ENCODE measurements at regions not wholly inside any gene's neighbourhood (a gene's known extent, or its start where the extent isn't known, plus 50 kb on each side); places are given as distances from the start of the nearest gene placed in this dataset.

DNA sequence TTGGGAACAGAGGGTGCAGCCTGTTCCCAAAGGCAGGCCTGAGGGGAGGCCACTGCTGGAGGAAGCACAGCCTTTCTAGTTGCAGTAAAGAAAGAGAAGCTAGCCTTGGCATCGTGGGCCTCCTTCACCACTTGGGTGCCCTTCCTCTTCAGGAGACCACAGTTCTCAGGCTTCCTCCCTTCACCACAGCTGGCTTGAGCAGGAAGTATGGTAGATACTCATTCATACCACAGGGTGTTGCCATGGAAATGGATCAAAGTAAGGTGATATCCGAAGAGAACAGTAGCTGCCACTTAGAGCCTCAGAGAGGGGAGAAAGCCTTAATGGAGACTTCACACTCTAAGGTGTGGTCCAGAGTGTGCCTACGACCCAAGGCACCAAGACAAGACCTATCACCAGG lies 120.4 kb upstream of the RIPOR2 start:
- no peaks in the 10 kb centered on the region for H3K36me3 ChIP-seq (ENCODE audit: insufficient read depth, low read length)

DNA sequence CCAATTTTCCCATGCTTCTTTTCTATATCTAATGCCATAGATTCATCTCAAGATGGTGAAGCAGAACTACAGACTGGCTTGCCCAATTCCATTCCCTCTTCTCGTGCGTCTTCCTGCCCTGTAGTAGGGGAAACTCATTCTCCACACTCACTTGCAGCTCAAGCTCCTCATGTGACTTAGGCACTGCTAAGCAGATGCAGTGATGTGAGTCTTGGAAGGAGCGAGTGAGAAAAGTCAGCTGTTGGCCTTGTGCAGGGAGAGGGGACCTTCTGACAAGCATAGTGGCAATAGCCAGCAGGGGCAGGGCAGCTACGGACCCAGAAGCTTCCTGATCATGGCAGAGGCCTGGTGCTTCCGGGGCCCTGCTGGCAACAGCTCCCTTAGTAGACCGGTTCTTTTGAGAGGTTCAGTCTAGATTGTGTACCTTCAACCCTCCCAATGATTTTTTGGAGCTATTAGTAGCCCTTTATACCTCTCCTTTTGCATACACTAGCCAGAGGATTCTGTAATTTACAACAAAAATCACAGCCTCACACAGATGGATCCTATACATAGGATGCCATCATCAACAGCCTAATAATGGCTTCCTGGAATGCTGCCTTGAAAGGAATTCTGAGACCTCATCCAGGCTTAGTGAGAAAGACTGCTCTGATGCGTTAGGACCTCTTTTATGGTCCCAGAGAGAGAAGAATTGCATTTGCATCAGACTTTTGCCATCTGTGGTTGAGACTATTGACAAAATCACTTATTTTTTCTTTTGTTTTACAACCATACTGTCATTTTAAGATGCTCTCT lies 121.5 kb upstream of the RIPOR2 start:
- Histone ChIP-seq H3K9ac (ENCODE audit: low read depth, low read length) (no peak overlapping the region), H3K36me3 (ENCODE audit: insufficient read depth, low read length) (no peaks in the 10 kb centered on the region), H3K4me1 (ENCODE audit: insufficient read depth, low read length) (peaks cover 14% of the 10 kb centered on the region), H3K9me3 (ENCODE audit: control insufficient read depth, insufficient read depth, low read length) (peaks cover 8% of the 10 kb centered on the region; the same call in 1 of the 2 replicates)

More for the DNA sequence above, 120.4 kb upstream of the RIPOR2 start:
- Histone ChIP-seq H3K9me3 (ENCODE audit: control insufficient read depth, insufficient read depth, low read length) (peaks cover 8% of the 10 kb centered on the region; the same call in 1 of the 2 replicates), H3K4me1 (ENCODE audit: insufficient read depth, low read length) (peaks cover 2% of the 10 kb centered on the region; the same call in 1 of the 2 replicates), H3K9ac (ENCODE audit: low read depth, low read length) (no peak overlapping the region)

DNA sequence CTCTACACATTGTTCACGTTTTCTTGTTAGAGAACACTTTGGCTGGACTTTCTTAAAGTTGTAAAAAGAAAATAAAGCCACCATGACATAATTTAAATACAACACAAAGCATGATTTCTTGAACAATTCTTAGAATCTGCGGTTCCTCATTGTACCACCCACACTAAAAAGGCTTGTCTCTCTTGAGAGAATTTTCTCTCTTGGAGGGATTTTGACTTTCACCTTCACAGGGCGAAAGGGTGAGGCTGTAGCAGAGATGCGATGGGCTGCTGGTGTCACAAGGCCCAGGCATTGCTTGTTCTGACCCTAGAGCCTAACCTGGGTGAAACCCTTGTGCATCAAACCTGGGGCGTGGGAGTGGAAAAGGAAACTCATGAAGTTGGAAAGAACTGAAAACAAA lies 122.7 kb upstream of the RIPOR2 start:
- H3K4me1 ChIP-seq (ENCODE audit: insufficient read depth, low read length) = peaks cover 17% of the 10 kb centered on the region
- H3K9ac ChIP-seq (ENCODE audit: low read depth, low read length) = no peak overlapping the region
- peaks cover 8% of the 10 kb centered on the region; the same call in 1 of the 2 replicates for H3K9me3 ChIP-seq (ENCODE audit: control insufficient read depth, insufficient read depth, low read length)
- H3K36me3 ChIP-seq (ENCODE audit: insufficient read depth, low read length) = no peaks in the 10 kb centered on the region

DNA sequence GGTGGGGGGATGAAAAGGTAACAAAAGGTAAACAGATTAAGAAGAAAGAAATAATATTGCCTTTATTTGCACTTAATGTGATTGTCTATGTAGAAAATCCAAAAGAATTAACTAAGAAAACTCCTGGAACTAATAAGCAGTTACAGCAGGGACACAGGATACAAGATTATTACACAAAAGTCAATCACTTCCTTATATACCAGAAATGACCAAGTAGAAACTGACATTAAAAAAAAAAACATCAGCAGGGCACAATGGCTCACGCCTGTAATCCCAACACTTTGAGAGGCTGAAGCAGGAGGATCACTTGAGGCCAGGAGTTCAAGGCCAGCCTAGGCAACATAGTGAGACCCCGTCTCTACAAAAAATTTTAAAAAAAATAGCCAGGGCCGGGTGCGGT lies 123.2 kb upstream of the RIPOR2 start:
- Histone ChIP-seq H3K4me1 (ENCODE audit: insufficient read depth, low read length) (peaks cover 17% of the 10 kb centered on the region), H3K9ac (ENCODE audit: low read depth, low read length) (no peak overlapping the region), H3K9me3 (ENCODE audit: control insufficient read depth, insufficient read depth, low read length) (peaks cover 8% of the 10 kb centered on the region; the same call in 1 of the 2 replicates), H3K36me3 (ENCODE audit: insufficient read depth, low read length) (no peaks in the 10 kb centered on the region)

DNA sequence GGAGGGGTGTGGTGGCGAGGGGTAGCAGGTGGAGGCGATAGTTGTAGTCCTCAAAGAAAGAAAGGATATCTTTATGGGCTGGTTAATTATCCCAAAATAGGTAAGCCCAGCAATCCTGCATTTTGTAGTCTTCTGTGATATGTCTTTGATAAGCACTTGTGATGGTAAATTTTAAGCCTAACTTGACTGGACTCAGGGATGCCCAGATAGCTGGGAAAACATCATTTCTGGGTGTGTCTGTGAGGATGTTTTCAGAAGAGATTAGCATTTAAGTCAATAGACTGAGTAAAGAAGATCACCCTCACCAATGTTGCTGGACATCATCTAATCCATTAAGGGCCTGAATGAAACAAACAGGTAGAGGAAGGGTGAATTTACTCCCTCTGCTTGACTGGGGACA lies 124.8 kb upstream of the RIPOR2 start:
- Histone ChIP-seq H3K36me3 (ENCODE audit: insufficient read depth, low read length) (no peaks in the 10 kb centered on the region), H3K9ac (ENCODE audit: low read depth, low read length) (no peak overlapping the region), H3K4me1 (ENCODE audit: insufficient read depth, low read length) (peaks cover 17% of the 10 kb centered on the region), H3K9me3 (ENCODE audit: control insufficient read depth, insufficient read depth, low read length) (peaks cover 5% of the 10 kb centered on the region; the same call in 1 of the 2 replicates)

DNA sequence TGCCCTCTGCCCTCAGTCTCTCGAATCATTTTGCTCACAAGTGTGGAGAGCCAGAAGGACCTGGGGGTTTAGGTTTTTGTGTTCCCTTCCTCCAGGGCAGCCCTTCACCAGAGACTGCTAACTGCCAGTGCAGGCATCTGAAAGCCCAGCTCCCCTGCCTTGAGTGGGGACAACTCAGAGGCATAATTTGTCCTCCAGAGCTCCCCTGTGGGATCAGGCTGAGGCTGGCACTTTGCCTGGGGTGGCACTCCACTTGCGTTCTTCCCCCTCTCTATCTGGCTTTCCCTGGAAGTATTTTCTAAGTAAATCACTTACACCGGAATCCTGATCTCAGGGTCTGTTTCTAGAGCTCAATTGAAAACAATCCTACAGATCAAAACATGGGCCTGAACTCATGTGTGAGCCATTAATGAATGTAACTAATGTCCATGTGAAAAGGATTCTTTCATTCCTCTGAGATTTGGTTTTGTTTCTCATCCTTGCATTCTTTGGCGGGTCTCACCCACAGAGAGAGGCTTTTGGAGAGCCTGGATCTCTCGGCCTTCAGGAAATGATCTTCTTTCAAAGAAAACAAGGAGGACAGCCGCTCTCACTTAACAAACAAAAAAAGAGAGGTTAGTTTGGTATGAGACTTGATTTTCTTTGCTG lies 125.7 kb upstream of the RIPOR2 start:
- Histone ChIP-seq H3K9ac (ENCODE audit: low read depth, low read length) (no peak overlapping the region), H3K36me3 (ENCODE audit: insufficient read depth, low read length) (no peaks in the 10 kb centered on the region), H3K4me1 (ENCODE audit: insufficient read depth, low read length) (peaks cover 17% of the 10 kb centered on the region), H3K9me3 (ENCODE audit: control insufficient read depth, insufficient read depth, low read length) (peaks cover 5% of the 10 kb centered on the region; the same call in 1 of the 2 replicates)

DNA sequence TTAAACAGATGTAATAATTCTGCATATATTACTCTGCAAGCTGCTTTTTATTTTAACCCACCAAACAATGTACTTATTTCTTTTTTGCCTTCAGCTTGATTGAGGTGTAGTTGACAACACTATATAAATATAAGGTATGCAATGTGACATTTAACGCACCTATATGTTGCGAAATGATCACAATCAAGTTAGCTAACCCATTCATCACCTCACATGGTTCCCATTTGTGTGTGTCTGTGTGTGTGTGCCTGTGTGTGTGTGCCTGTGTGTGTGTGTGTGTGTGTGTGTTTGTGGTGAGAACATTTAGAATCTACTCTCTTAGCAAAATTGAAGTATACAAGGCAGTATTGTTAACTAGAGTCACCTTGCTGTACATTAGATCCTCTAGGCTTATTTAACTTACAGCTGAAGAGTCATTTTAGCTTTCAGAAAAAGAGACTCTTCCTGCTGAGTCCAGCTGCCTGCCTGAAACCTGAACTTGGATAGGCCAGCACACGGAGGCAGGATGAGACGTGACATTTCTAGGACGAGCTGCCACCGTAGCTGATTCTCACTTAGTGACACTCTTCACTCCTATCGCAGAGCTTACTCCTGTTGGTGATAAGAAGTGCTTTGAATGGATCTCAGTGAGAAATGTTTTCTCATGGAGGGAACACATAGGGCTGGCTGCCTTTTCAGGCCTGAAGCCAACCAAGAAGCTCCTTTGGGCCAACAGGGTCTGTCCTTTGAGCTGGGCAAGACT lies 126.5 kb upstream of the RIPOR2 start:
- H3K4me1 ChIP-seq (ENCODE audit: insufficient read depth, low read length) = peaks cover 17% of the 10 kb centered on the region
- no peaks in the 10 kb centered on the region for H3K36me3 ChIP-seq (ENCODE audit: insufficient read depth, low read length)
- no peak overlapping the region for H3K9ac ChIP-seq (ENCODE audit: low read depth, low read length)
- H3K9me3 ChIP-seq (ENCODE audit: control insufficient read depth, insufficient read depth, low read length) = peaks cover 5% of the 10 kb centered on the region; the same call in 1 of the 2 replicates

DNA sequence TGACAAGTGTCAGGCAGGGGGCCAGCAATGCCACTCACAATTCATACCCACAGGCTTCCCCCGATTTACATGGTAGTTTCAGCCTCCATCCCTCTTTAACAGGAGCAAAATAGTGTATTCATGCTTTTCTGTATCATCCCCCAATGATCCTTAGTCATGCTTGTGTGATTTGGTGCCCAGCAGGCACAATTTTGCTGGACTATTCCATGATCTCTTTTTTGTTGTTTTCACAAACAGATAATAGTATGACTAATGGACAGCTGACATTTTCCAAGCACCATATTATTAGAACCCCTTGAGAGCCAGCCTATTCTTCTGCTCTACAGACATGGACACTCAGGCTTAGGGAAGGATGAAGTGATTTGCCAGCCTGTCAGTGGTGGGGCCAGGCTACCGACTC lies 128.2 kb upstream of the RIPOR2 start:
- peaks cover 5% of the 10 kb centered on the region; the same call in 1 of the 2 replicates for H3K9me3 ChIP-seq (ENCODE audit: control insufficient read depth, insufficient read depth, low read length)
- peaks cover 17% of the 10 kb centered on the region for H3K4me1 ChIP-seq (ENCODE audit: insufficient read depth, low read length)
- H3K9ac ChIP-seq (ENCODE audit: low read depth, low read length) = no peak overlapping the region
- H3K36me3 ChIP-seq (ENCODE audit: insufficient read depth, low read length) = no peaks in the 10 kb centered on the region

DNA sequence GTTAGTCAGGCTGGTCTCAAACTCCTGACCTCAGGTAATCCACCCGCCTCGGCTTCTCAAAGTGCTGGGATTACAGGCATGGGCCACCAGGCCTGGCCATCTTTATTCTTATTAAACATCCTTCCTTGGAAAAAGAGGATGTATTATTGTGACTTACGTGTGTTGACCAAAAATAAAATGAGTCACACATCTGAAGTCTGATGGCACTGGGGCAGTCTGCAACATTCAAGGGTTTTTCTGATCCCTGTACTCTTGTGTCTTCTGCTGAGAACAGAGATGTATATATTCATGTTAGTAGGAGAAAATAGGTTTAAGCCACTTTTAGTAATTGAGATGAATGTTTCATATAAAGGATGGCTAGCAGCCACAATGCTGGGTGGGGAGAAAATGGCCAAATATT lies 129.9 kb upstream of the RIPOR2 start:
- Histone ChIP-seq H3K9ac (ENCODE audit: low read depth, low read length) (no peak overlapping the region), H3K9me3 (ENCODE audit: control insufficient read depth, insufficient read depth, low read length) (0 out of 2 replicates have a peak, but pooled peaks cover 1% of the 10 kb centered on the region), H3K4me1 (ENCODE audit: insufficient read depth, low read length) (peaks cover 17% of the 10 kb centered on the region), H3K36me3 (ENCODE audit: insufficient read depth, low read length) (no peaks in the 10 kb centered on the region)

DNA sequence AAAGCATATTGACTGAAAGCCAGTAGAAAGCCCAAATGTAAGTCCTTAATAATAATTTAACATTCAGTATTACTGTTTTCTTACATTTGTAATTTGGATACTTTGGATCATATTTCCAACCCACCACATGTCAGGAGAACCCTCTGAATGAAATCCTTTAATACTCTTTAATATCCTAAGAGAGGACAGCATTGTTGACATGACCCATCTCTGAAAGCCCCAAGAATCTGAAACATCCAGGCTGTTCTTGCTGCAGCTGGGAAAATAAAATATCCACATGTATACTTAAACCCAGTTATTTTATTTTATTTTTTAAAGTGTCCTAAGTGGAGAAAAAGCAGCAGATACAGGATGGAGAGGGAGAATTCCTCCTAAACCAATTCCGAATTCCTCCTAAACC lies 130.8 kb upstream of the RIPOR2 start:
- no peaks in the 10 kb centered on the region for H3K9me3 ChIP-seq (ENCODE audit: control insufficient read depth, insufficient read depth, low read length)
- H3K36me3 ChIP-seq (ENCODE audit: insufficient read depth, low read length) = no peaks in the 10 kb centered on the region
- H3K4me1 ChIP-seq (ENCODE audit: insufficient read depth, low read length) = peaks cover 11% of the 10 kb centered on the region
- no peak overlapping the region for H3K9ac ChIP-seq (ENCODE audit: low read depth, low read length)

DNA sequence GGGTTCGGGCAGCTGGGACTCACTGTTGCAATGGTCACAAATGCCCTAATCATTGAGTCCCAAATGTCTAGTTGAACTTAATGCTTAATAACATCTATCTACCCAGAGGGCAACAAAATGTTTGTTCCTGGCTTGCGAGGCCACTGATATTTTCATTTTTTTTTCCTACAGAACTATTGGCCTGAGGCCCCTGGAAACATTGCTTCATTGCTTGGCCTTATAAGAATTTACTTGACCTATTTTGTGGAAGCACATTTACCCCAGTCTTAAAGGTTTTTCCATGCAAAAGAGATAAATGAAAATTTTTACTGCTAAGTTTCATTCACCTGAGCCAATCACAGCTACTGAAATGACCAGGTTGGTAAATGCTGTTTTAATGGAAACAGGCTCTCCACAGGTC lies 133.1 kb upstream of the RIPOR2 start:
- no peaks in the 10 kb centered on the region for H3K4me1 ChIP-seq (ENCODE audit: insufficient read depth, low read length)
- no peaks in the 10 kb centered on the region for H3K36me3 ChIP-seq (ENCODE audit: insufficient read depth, low read length)
- no peaks in the 10 kb centered on the region for H3K9me3 ChIP-seq (ENCODE audit: control insufficient read depth, insufficient read depth, low read length)
- H3K9ac ChIP-seq (ENCODE audit: low read depth, low read length) = no peak overlapping the region

DNA sequence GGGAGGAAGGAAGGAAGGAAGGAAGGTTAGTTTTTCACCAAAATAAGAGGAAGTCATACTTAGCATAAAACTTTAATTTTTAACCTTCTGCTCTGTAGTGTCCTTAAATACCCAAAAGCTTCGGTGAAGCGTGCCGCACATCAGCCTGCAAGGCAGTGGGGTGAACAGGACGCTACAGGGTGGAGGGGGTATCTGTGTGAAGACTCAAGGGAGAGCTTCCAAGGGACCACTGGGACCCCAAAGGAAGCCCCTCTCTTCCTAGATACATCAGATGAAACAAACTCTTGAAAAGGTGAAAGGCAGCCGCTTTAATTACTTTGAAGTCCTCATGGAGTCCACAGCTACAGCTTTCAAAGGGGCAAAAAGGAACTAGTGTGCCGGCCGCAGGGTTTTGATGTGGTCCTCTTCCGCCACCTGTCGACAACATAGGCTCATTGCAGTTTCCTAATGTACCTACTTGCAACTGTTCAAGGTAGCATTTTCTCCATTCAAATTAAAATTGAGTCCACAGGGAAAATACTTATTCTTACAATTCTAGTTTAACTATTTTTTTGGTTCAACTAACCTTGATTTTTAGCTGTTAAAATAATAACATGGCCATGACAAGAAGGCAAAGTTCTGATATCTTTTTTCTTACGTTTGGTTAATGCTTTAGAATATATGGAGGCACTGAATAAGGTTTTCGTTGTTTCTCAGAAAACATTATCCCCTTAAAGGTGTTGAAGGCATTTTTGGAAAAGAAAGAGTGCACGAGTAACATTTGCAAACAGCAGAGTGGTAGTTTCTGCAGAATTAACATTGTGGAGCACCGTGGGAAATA lies 135.0 kb upstream of the RIPOR2 start:
- Histone ChIP-seq H3K9me3 (ENCODE audit: control insufficient read depth, insufficient read depth, low read length) (no peaks in the 10 kb centered on the region; the same call in 1 of the 2 replicates), H3K9ac (ENCODE audit: low read depth, low read length) (no peak overlapping the region)

DNA sequence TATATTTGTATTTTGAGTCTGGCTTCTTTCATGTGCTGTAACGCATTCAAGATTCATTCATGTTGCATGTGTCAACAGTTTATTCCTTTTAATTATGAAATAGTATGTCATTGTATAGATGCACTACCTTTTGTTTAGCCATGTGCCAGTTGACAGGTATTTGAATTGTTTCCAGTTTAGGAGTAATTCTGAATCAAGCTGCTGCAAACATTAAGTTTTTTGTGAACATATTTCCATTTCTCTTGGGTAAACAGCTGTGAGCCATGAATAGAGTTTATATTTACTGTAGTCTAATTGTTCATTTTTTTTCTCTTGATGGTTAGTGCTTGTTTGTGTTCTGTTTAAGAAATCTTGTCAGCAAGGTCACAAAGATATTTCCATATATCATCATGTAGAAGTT lies 142.4 kb upstream of the RIPOR2 start:
- H3K9me3 ChIP-seq (ENCODE audit: control insufficient read depth, insufficient read depth, low read length) = no peaks in the 10 kb centered on the region; the same call in 1 of the 2 replicates

More for the DNA sequence above, 135.0 kb upstream of the RIPOR2 start:
- no peaks in the 10 kb centered on the region for H3K36me3 ChIP-seq (ENCODE audit: insufficient read depth, low read length)
- H3K4me1 ChIP-seq (ENCODE audit: insufficient read depth, low read length) = no peaks in the 10 kb centered on the region

More for the DNA sequence above, 142.4 kb upstream of the RIPOR2 start:
- Histone ChIP-seq H3K4me1 (ENCODE audit: insufficient read depth, low read length) (no peaks in the 10 kb centered on the region), H3K9ac (ENCODE audit: low read depth, low read length) (no peak overlapping the region), H3K36me3 (ENCODE audit: insufficient read depth, low read length) (no peaks in the 10 kb centered on the region)
